Lower lobe of right lung (tissue), 2 donors: ENCODE measurements at regions not wholly inside any gene's neighbourhood (a gene's known extent, or its start where the extent isn't known, plus 50 kb on each side); places are given as distances from the start of the nearest gene placed in this dataset.
"Not testable (repeated sequence)": the region's sequence is repeated elsewhere in the genome, so short reads cannot be mapped to it uniquely, and the experiment has no call there.

Source experiments
- ATAC-seq, 2 donors: fragments of 200-7000 bp; cut with Tn5 transposase; one replicate each; pipeline ENCODE4 v1.9.1; 2020 to 2022; ENCODE audit warnings: mild to moderate bottlenecking in 2 of 2, moderate library complexity in 2 of 2
- DNase-seq: peaks from one replicate; pipeline ENCODE4 v3.0.0-alpha.2; 2020
- H3K27ac ChIP-seq: fragments of 200-600 bp; one replicate; pipeline ENCODE4 v1.8.0; 2022
- H3K27me3 ChIP-seq: fragments of 200-600 bp; one replicate; pipeline ENCODE4 v1.8.0; 2022; ENCODE audit warnings: low read depth
- H3K36me3 ChIP-seq: fragments of 200-600 bp; one replicate; pipeline ENCODE4 v1.8.0; 2022; ENCODE audit warnings: mild to moderate bottlenecking
- H3K4me1 ChIP-seq: fragments of 200-600 bp; one replicate; pipeline ENCODE4 v1.8.0; 2022
- H3K4me3 ChIP-seq: fragments of 200-600 bp; one replicate; pipeline ENCODE4 v1.8.0; 2022; ENCODE audit warnings: mild to moderate bottlenecking
- H3K9me3 ChIP-seq: fragments of 200-600 bp; one replicate; pipeline ENCODE4 v1.8.0; 2022
- intact Hi-C: fragments of 100-400 bp; cut with DNase I; formaldehyde crosslinking; loops from one replicate; pipeline ENCODE4 v1.11.0; 2022
- donor health status: DM: no; HTN: yes; CAD: no; lungs with severe emphysema.

DNA sequence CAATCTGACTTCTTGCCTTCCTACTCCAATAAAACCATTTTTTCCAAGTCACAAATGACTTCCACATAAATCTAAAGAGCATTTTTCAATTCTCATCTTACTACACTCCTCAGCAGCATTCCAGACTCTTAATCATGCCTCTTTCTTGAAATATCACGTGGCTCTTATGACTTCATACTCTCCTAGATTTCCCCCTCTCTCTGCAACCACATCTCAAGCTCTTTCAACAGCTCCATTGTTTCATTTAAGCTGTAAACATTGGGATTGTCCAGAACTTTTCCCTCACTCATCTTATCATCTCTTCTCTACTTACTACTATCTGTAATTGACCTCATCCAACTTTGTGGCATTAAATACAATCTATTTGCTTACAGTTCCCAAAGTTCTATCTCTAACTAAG lies 170.6 kb upstream of the POMZP3 start:
- intact Hi-C loops, H3K4me1 ChIP-seq, H3K9me3 ChIP-seq, H3K27me3 ChIP-seq, ATAC-seq, H3K4me3 ChIP-seq, H3K36me3 ChIP-seq, DNase-seq, H3K27ac ChIP-seq: not testable (repeated sequence)

GRCh38 chr7:76780693-76781092 lies 153.6 kb upstream of the POMZP3 start:
- H3K27ac ChIP-seq, H3K9me3 ChIP-seq, ATAC-seq, H3K27me3 ChIP-seq, H3K36me3 ChIP-seq, H3K4me3 ChIP-seq, intact Hi-C loops, DNase-seq, H3K4me1 ChIP-seq: not testable (repeated sequence)

- H3K36me3 ChIP-seq, intact Hi-C loops, ATAC-seq: not testable (repeated sequence)
These were observed 147.2 kb upstream of the POMZP3 start for GRCh38 chr7:76774279-76774678.

DNA sequence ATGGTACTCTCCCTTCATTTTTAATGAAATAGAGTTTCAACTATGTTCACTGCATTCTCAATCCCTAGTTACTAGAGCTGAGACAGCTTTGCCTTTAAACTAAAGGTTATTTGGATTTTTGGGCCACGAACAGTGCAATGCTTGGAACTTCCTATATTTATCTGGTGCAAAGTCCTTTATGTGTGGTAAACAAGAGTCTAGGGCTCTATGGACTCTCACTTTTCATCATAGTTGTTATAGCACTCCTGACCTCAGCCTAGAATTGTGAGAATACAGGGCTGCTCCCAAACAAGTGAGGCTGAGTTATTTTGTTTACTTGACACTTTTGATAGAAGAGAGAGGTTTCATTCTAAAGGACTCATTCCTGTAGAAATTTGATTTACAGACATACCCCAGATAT lies 144.9 kb upstream of the POMZP3 start:
- H3K9me3 ChIP-seq, ATAC-seq, H3K27ac ChIP-seq, H3K4me3 ChIP-seq, H3K27me3 ChIP-seq, H3K36me3 ChIP-seq, H3K4me1 ChIP-seq, DNase-seq, intact Hi-C loops: not testable (repeated sequence)

More at GRCh38 chr7:76774279-76774678, 147.2 kb upstream of the POMZP3 start:
- not testable (repeated sequence) for H3K4me1 ChIP-seq, DNase-seq, H3K4me3 ChIP-seq, H3K9me3 ChIP-seq, H3K27me3 ChIP-seq, H3K27ac ChIP-seq

DNA sequence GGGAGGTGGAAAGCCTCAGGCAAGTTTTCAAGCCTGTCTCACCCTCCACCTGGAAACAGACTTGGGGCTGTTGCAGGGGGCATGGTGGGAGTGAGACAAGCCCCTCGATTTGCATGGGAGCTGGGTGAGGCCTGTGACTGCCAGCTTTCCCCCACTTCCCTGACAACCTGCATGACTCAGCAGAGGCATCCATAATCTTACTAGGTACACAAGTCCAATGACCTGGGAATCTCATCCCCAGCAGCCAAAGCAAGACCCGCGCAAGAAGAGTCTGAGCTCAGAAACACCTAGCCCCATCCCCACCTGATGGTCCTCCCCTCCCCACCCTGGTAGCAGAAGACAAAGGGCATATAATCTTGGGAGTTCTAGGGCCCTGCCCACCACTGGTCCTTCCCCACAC lies 136.9 kb upstream of the POMZP3 start:
- H3K36me3 ChIP-seq, H3K27ac ChIP-seq, H3K9me3 ChIP-seq, DNase-seq, H3K27me3 ChIP-seq, intact Hi-C loops, H3K4me1 ChIP-seq, H3K4me3 ChIP-seq, ATAC-seq: not testable (repeated sequence)

GRCh38 chr7:76760546-76761220 lies 133.6 kb upstream of the POMZP3 start:
- not testable (repeated sequence) for ATAC-seq, H3K36me3 ChIP-seq

DNA sequence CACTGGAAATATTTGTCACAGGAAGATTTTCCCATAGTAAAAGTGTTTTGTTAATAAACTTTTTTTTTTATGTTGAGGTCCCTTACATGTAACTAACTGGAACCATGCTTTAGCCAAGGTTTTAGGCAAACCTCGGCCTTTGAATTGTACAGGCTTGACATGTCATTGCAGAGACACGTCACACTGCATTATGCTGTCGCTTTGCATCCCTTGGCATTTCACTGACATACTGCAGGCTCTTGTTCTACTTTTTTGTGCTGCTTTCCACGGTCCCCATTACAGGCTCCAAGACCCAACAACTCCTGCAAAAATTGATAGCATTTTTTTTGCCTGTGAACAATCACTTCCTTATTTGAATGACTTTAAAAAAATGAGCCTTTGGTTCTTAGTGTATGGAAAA lies 112.5 kb upstream of the POMZP3 start:
- H3K9me3 ChIP-seq, intact Hi-C loops, DNase-seq, H3K27me3 ChIP-seq, H3K27ac ChIP-seq, ATAC-seq, H3K4me1 ChIP-seq, H3K4me3 ChIP-seq, H3K36me3 ChIP-seq: not testable (repeated sequence)

More at GRCh38 chr7:76760546-76761220, 133.6 kb upstream of the POMZP3 start:
- H3K27ac ChIP-seq, H3K4me3 ChIP-seq, H3K4me1 ChIP-seq, H3K27me3 ChIP-seq, DNase-seq, H3K9me3 ChIP-seq, intact Hi-C loops: not testable (repeated sequence)

DNA sequence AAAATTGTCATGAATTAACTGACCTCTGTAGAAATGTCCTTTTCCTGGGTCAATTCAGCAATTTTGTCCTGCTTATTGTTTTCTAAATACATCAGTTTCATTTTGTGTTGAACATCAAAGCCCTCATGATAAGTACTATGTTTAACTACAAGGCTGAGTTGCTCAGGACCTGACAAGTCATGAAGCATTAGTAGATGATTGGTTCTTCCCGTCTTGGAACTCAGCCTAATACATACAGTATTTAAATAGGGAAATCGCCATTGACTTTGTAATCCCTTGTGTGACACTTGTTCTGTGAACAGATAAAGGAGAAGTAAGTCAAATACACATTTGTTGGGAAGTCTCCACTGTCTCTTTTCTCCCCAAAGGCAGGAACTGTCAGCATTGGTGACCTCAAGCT lies 109.6 kb upstream of the POMZP3 start:
- H3K9me3 ChIP-seq, H3K27ac ChIP-seq, H3K36me3 ChIP-seq, H3K27me3 ChIP-seq, DNase-seq, H3K4me3 ChIP-seq, intact Hi-C loops, ATAC-seq, H3K4me1 ChIP-seq: not testable (repeated sequence)

DNA sequence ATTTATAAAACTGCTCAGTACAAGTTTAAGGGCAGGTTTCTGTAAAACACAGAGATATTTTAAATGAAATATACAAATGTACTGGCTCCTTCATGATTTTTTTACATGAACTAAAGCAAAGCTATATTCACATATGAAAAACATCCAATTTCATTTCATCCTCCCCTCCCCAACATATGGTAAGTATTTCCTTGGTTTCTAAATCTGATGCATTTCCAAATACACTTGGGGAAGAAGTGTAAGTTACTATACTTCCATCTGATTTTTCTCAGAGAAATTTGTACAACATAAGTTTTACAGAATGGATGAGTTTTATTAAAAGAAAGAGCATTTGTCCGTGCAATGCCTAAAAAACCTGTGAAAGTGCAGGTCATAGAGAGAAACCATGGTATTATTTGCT lies 109.0 kb upstream of the POMZP3 start:
- intact Hi-C loops, DNase-seq, H3K36me3 ChIP-seq, ATAC-seq, H3K27me3 ChIP-seq, H3K4me3 ChIP-seq, H3K4me1 ChIP-seq, H3K27ac ChIP-seq, H3K9me3 ChIP-seq: not testable (repeated sequence)

DNA sequence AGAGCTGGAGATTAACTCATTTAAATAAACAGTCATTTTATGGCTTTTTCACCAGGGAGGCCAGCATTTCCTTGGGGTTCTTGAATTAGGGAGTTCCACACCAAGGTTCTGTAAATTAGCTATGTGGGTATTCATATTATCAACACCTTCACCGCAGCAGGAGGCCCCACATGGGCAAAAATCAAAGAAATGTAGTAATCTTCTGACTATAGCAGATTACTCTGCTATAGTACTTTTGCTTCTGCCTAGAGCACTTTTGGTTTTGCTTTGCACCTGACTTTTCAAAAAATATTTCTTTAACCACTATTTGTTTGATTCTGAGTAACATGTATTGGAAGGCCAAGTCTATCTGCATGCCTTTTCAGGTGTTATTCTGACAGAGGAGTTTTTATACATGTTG lies 108.6 kb upstream of the POMZP3 start:
- DNase-seq, H3K27ac ChIP-seq, intact Hi-C loops, H3K27me3 ChIP-seq, H3K9me3 ChIP-seq, H3K4me3 ChIP-seq, H3K4me1 ChIP-seq, ATAC-seq, H3K36me3 ChIP-seq: not testable (repeated sequence)

- H3K36me3 ChIP-seq, ATAC-seq, H3K27me3 ChIP-seq, H3K4me1 ChIP-seq, intact Hi-C loops, H3K4me3 ChIP-seq, H3K27ac ChIP-seq, H3K9me3 ChIP-seq, DNase-seq: not testable (repeated sequence)
These were observed 101.5 kb upstream of the POMZP3 start for GRCh38 chr7:76728571-76728974.

- H3K4me1 ChIP-seq, H3K36me3 ChIP-seq, H3K9me3 ChIP-seq, H3K4me3 ChIP-seq, H3K27me3 ChIP-seq, intact Hi-C loops, DNase-seq, ATAC-seq, H3K27ac ChIP-seq: not testable (repeated sequence)
These were observed 96.8 kb upstream of the POMZP3 start for GRCh38 chr7:76723928-76724327.

DNA sequence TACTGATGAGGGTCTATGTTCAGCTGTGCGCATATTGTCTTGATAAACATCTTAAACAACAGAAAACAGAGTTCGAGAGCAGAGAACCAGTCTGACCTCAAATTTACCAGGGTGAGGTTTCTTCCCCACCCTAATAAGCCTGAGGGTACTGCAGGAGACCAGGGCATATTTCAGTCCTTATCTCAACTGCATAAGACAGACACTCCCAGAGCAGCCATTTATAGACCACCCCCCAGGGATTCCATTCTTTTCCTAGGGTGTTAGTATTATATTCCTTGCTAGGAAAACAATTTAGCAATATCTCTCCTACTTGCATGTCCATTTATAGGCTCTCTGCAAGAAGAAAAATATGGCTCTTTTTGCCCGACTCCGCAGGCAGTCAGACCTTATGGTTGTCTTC lies 89.5 kb upstream of the POMZP3 start:
- DNase-seq, H3K9me3 ChIP-seq, H3K27ac ChIP-seq, H3K36me3 ChIP-seq, intact Hi-C loops, H3K4me1 ChIP-seq, H3K4me3 ChIP-seq, ATAC-seq, H3K27me3 ChIP-seq: not testable (repeated sequence)

- intact Hi-C loops, DNase-seq, H3K9me3 ChIP-seq: not testable (repeated sequence)
These were observed 85.8 kb upstream of the POMZP3 start for GRCh38 chr7:76712926-76713325.

More at GRCh38 chr7:76712926-76713325, 85.8 kb upstream of the POMZP3 start:
- not testable (repeated sequence) for H3K36me3 ChIP-seq, H3K27ac ChIP-seq, H3K27me3 ChIP-seq, H3K4me1 ChIP-seq, H3K4me3 ChIP-seq, ATAC-seq
